ENCODE measurements at regions not wholly inside any gene's neighbourhood (a gene's known extent, or its start where the extent isn't known, plus 50 kb on each side); places are given as distances from the start of the nearest gene placed in this dataset.

GRCh38 chr1:25098717-25099116 lies 133.6 kb downstream of the SYF2 start:
- no peak overlapping the region for H3K4me3 ChIP-seq
- H3K4me1 ChIP-seq (ENCODE audit: insufficient read depth), result no peaks in the 10 kb centered on the region
- no peaks in the 10 kb centered on the region for H3K9me3 ChIP-seq (ENCODE audit: low read depth)
- H3K27me3 ChIP-seq, result no peaks in the 10 kb centered on the region
- no peaks in the 10 kb centered on the region for H3K79me2 ChIP-seq
- no peak overlapping the region for H3K27ac ChIP-seq
- WGBS (ENCODE audit: low lambda C conversion rate, missing lambda C conversion rate), result 79% methylated on average over 4 of the region's 4 CpGs
- no peaks in the 10 kb centered on the region for H3K9me2 ChIP-seq (replicated peaks; ENCODE audit: insufficient read depth)
- H3K4me2 ChIP-seq, result no peak overlapping the region
- H2AFZ ChIP-seq, result no peak overlapping the region
- no peak for TF ChIP-seq EZH2phosphoT487 (IDR thresholded peaks at IDR 0.05; ENCODE audit: low read depth, severe bottlenecking, unreplicated experiment)
- no peak for TF ChIP-seq EZH2 (IDR thresholded peaks at IDR 0.05; ENCODE audit: borderline replicate concordance)
- TF ChIP-seq CTCF (IDR thresholded peaks at IDR 0.05; ENCODE audit: poor library complexity), result no peak
- no peaks in the 10 kb centered on the region for H4K20me1 ChIP-seq (ENCODE audit: insufficient read depth, poor library complexity, severe bottlenecking)
- DNase-seq (ENCODE audit: low spot score), result no peak
- H3K36me3 ChIP-seq (replicated peaks; ENCODE audit: insufficient read depth, low read depth), result no peaks in the 10 kb centered on the region

- Histone ChIP-seq H2AFZ (no peak overlapping the region), H3K9me3 (ENCODE audit: low read depth) (no peaks in the 10 kb centered on the region), H3K4me3 (no peak overlapping the region), H3K4me1 (ENCODE audit: insufficient read depth) (no peaks in the 10 kb centered on the region), H3K27ac (no peak overlapping the region), H3K79me2 (no peaks in the 10 kb centered on the region), H3K27me3 (no peaks in the 10 kb centered on the region), H4K20me1 (ENCODE audit: insufficient read depth, poor library complexity, severe bottlenecking) (no peaks in the 10 kb centered on the region), H3K36me3 (replicated peaks; ENCODE audit: insufficient read depth, low read depth) (no peaks in the 10 kb centered on the region), H3K4me2 (no peak overlapping the region), H3K9me2 (replicated peaks; ENCODE audit: insufficient read depth) (no peaks in the 10 kb centered on the region)
- 76% methylated on average over 8 of the region's 8 CpGs for WGBS (ENCODE audit: low lambda C conversion rate, missing lambda C conversion rate)
- TF ChIP-seq CTCF (IDR thresholded peaks at IDR 0.05; ENCODE audit: poor library complexity) (no peak), EZH2 (IDR thresholded peaks at IDR 0.05; ENCODE audit: borderline replicate concordance) (no peak), EZH2phosphoT487 (IDR thresholded peaks at IDR 0.05; ENCODE audit: low read depth, severe bottlenecking, unreplicated experiment) (no peak)
- no peak for DNase-seq (ENCODE audit: low spot score)
Measured at GRCh38 chr1:25096307-25097150, 135.8 kb downstream of the SYF2 start.

- WGBS (ENCODE audit: low lambda C conversion rate, missing lambda C conversion rate), result 90% methylated on average over 5 of the region's 5 CpGs
- H2AFZ ChIP-seq, result no peak overlapping the region
Measured at GRCh38 chr1:25095635-25096200, 136.6 kb downstream of the SYF2 start.

More at GRCh38 chr1:25095635-25096200, 136.6 kb downstream of the SYF2 start:
- H3K27me3 ChIP-seq, result no peaks in the 10 kb centered on the region
- no peak for DNase-seq (ENCODE audit: low spot score)
- H3K9me2 ChIP-seq (replicated peaks; ENCODE audit: insufficient read depth), result no peaks in the 10 kb centered on the region
- no peaks in the 10 kb centered on the region for H3K9me3 ChIP-seq (ENCODE audit: low read depth)
- no peaks in the 10 kb centered on the region for H3K79me2 ChIP-seq
- H3K4me3 ChIP-seq, result no peak overlapping the region
- H3K27ac ChIP-seq, result no peak overlapping the region
- H3K36me3 ChIP-seq (replicated peaks; ENCODE audit: insufficient read depth, low read depth), result no peaks in the 10 kb centered on the region
- no peak for TF ChIP-seq EZH2phosphoT487 (IDR thresholded peaks at IDR 0.05; ENCODE audit: low read depth, severe bottlenecking, unreplicated experiment)
- no peak for TF ChIP-seq EZH2 (IDR thresholded peaks at IDR 0.05; ENCODE audit: borderline replicate concordance)
- TF ChIP-seq CTCF (IDR thresholded peaks at IDR 0.05; ENCODE audit: poor library complexity), result no peak
- no peaks in the 10 kb centered on the region for H3K4me1 ChIP-seq (ENCODE audit: insufficient read depth)
- no peaks in the 10 kb centered on the region for H4K20me1 ChIP-seq (ENCODE audit: insufficient read depth, poor library complexity, severe bottlenecking)
- no peak overlapping the region for H3K4me2 ChIP-seq
